ENCODE measurements at regions not wholly inside any gene's neighbourhood (a gene's known extent, or its start where the extent isn't known, plus 50 kb on each side); places are given as distances from the start of the nearest gene placed in this dataset.

- H3K27ac ChIP-seq (ENCODE audit: insufficient read depth, low read length) = no peak overlapping the region
- no CpG with 5 or more reads among the region's 2 CpGs for WGBS, 2 experiments (ENCODE audit: extremely low coverage in 2 of 2, insufficient read length in 1 of 2)
- H3K14ac ChIP-seq (replicated peaks; ENCODE audit: low read depth, low read length) = no peak overlapping the region
- no peak overlapping the region for H2BK15ac ChIP-seq (ENCODE audit: low read depth, low read length)
- no peaks in the 10 kb centered on the region for H3K36me3 ChIP-seq (ENCODE audit: control insufficient read depth, insufficient read depth, low read length)
- in situ Hi-C loops (cut with MboI; ENCODE audit: low sequenced_read_pairs) = no loop called here
- H3K18ac ChIP-seq (ENCODE audit: low read depth, low read length) = no peak overlapping the region
- intact Hi-C loops (cut with micrococcal nuclease) = no loop called here
- no peaks in the 10 kb centered on the region for H3K27me3 ChIP-seq (ENCODE audit: control insufficient read depth, insufficient read depth, low read length)
- H2AK5ac ChIP-seq (ENCODE audit: low read depth, low read length) = no peak overlapping the region
- H4K20me1 ChIP-seq (ENCODE audit: insufficient read depth, low read length) = no peaks in the 10 kb centered on the region
- H3K9me1 ChIP-seq (ENCODE audit: insufficient read depth, low read length) = no peaks in the 10 kb centered on the region
- H3K4me3 ChIP-seq (ENCODE audit: insufficient read depth, low read depth, low read length) = no peak overlapping the region
- no peak overlapping the region for H2AFZ ChIP-seq (replicated peaks; ENCODE audit: low read length, poor library complexity)
- no peak overlapping the region for H4K8ac ChIP-seq (ENCODE audit: low read depth in 2 of 2, low read length in 2 of 2)
- no peak overlapping the region for H3K4ac ChIP-seq (ENCODE audit: low read depth, low read length)
- no peak overlapping the region for H2AK9ac ChIP-seq (replicated peaks; ENCODE audit: low read depth, low read length, poor library complexity)
- H3K56ac ChIP-seq (ENCODE audit: extremely low read depth, insufficient read depth, low read length) = no peak overlapping the region
- no peak for DNase-seq
- ATAC-seq (ENCODE audit: low read depth) = no peak
- H2BK120ac ChIP-seq (ENCODE audit: low read depth, low read length) = no peak overlapping the region
- CTCF ChIA-PET = interaction anchor here (1.0 kb wide), 1 partner anchor 14 kb away, joined by 3 read pairs; no protein-coding TSS in a partner anchor
- H3K9ac ChIP-seq (ENCODE audit: low read depth, low read length) = no peak overlapping the region
- H3K4me2 ChIP-seq (ENCODE audit: low read depth, low read length) = no peak overlapping the region
- no peak overlapping the region for H4K91ac ChIP-seq (ENCODE audit: insufficient read depth, low read depth, low read length)
- no TSS peak for BruUV-seq (replicated peaks)
- H3K9me3 ChIP-seq (ENCODE audit: control insufficient read depth, insufficient read depth, low read length) = no peaks in the 10 kb centered on the region
- H3K23ac ChIP-seq (ENCODE audit: low read depth, low read length) = no peak overlapping the region
- no peak for TF ChIP-seq FOS (IDR thresholded peaks at IDR 0.05; ENCODE audit: low read depth, low read length)
- no peak for TF ChIP-seq CHD1 (IDR thresholded peaks at IDR 0.05; ENCODE audit: low read depth, low read length)
- TF ChIP-seq, protein P1, sequence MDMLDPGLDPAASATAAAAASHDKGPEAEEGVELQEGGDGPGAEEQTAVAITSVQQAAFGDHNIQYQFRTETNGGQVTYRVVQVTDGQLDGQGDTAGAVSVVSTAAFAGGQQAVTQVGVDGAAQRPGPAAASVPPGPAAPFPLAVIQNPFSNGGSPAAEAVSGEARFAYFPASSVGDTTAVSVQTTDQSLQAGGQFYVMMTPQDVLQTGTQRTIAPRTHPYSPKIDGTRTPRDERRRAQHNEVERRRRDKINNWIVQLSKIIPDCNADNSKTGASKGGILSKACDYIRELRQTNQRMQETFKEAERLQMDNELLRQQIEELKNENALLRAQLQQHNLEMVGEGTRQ (IDR thresholded peaks at IDR 0.05; ENCODE audit: low read depth, low read length) = no peak
- no peak for TF ChIP-seq RCOR1 (IDR thresholded peaks at IDR 0.05; ENCODE audit: insufficient replicate concordance, low read length)
- TF ChIP-seq MXI1 (IDR thresholded peaks at IDR 0.05; ENCODE audit: borderline replicate concordance, low read depth, low read length) = no peak
- no peak for TF ChIP-seq MAFK (IDR thresholded peaks at IDR 0.05; ENCODE audit: low read depth, low read length)
- TF ChIP-seq, protein P2, sequence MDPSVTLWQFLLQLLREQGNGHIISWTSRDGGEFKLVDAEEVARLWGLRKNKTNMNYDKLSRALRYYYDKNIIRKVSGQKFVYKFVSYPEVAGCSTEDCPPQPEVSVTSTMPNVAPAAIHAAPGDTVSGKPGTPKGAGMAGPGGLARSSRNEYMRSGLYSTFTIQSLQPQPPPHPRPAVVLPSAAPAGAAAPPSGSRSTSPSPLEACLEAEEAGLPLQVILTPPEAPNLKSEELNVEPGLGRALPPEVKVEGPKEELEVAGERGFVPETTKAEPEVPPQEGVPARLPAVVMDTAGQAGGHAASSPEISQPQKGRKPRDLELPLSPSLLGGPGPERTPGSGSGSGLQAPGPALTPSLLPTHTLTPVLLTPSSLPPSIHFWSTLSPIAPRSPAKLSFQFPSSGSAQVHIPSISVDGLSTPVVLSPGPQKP (IDR thresholded peaks at IDR 0.05; ENCODE audit: borderline replicate concordance, low read depth, low read length) = no peak
- TF ChIP-seq CEBPB (IDR thresholded peaks at IDR 0.05; ENCODE audit: low read depth, low read length) = no peak
- TF ChIP-seq BHLHE40 (IDR thresholded peaks at IDR 0.05; ENCODE audit: low read depth, low read length) = no peak
- TF ChIP-seq, protein P3, sequence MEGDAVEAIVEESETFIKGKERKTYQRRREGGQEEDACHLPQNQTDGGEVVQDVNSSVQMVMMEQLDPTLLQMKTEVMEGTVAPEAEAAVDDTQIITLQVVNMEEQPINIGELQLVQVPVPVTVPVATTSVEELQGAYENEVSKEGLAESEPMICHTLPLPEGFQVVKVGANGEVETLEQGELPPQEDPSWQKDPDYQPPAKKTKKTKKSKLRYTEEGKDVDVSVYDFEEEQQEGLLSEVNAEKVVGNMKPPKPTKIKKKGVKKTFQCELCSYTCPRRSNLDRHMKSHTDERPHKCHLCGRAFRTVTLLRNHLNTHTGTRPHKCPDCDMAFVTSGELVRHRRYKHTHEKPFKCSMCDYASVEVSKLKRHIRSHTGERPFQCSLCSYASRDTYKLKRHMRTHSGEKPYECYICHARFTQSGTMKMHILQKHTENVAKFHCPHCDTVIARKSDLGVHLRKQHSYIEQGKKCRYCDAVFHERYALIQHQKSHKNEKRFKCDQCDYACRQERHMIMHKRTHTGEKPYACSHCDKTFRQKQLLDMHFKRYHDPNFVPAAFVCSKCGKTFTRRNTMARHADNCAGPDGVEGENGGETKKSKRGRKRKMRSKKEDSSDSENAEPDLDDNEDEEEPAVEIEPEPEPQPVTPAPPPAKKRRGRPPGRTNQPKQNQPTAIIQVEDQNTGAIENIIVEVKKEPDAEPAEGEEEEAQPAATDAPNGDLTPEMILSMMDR (conservative IDR thresholded peaks at IDR 0.05; ENCODE audit: low read depth, low read length) = no peak
- TF ChIP-seq POLR2A (IDR thresholded peaks at IDR 0.05; ENCODE audit: low read depth, low read length) = no peak
- no peak for TF ChIP-seq SMC3 (IDR thresholded peaks at IDR 0.05; ENCODE audit: low read depth, low read length)
- dilution Hi-C loops (cut with HindIII; ENCODE audit: low sequenced_read_pairs, unreplicated experiment) = no loop called here
- H3K4me1 ChIP-seq (ENCODE audit: control insufficient read depth, insufficient read depth, low read length) = no peaks in the 10 kb centered on the region; the same call in 1 of the 2 replicates
- POLR2A ChIA-PET (ENCODE audit: unreplicated experiment) = no interaction called here
- no peak overlapping the region for H2BK20ac ChIP-seq (ENCODE audit: low read depth, low read length)
- no peak overlapping the region for H4K5ac ChIP-seq (ENCODE audit: low read depth, low read length)
- no peaks in the 10 kb centered on the region for H3K79me1 ChIP-seq (ENCODE audit: low read depth in 1 of 2, low read length in 2 of 2)
- no peak overlapping the region for H2BK5ac ChIP-seq (ENCODE audit: low read depth, low read length, poor library complexity, severe bottlenecking)
Observed at GRCh38 chr17:71530248-71530647, 590.6 kb upstream of the SOX9 start.

Data from IMR-90 (cell line).